GM12878 (cell line): ENCODE measurements at regions not wholly inside any gene's neighbourhood (a gene's known extent, or its start where the extent isn't known, plus 50 kb on each side); places are given as distances from the start of the nearest gene placed in this dataset.

Experiments used
- ATAC-seq: fragments of 200-7000 bp; cut with Tn5 transposase; 3 replicates; pipeline ENCODE4 v1.9.1; 2020; ENCODE audit warnings: mild to moderate bottlenecking, moderate library complexity
- BruUV-seq: library from RNA; stranded (reverse); fragments of 400-500 nt; replicated peaks from 2 replicates; lab custom pipeline; 2021; lab: Mats Ljungman, UMichigan
- CTCF ChIA-PET: fragments of 300-600 bp; sonication (Branson Sonifier 250); formaldehyde crosslinking; extraction: SDS; loops from one replicate; lab custom pipeline; 2021; ENCODE audit warnings: inconsistent platforms; lab: Yijun Ruan, JAX
- POLR2A ChIA-PET: fragments of 350-600 bp; formaldehyde crosslinking; extraction: SDS; loops from one replicate; lab custom pipeline; 2021; ENCODE audit warnings: inconsistent platforms; lab: Charles Lee
- RAD21 ChIA-PET: fragments of 300-600 bp; sonication (Branson Sonifier 250); formaldehyde crosslinking; loops from one replicate; lab custom pipeline; 2023; ENCODE audit warnings: antibody characterized with exemption; ENCODE audit not compliant: unreplicated experiment; lab: Charles Lee
- SMC1A ChIA-PET: fragments of 300-600 bp; sonication (Branson Sonifier 250); formaldehyde crosslinking; loops from one replicate; lab custom pipeline; 2023; ENCODE audit not compliant: unreplicated experiment, uncharacterized antibody; lab: Charles Lee
- DNase-seq: peaks from one replicate; pipeline ENCODE4 v3.0.0-alpha.2; 2011; ENCODE audit warnings: low read depth, low spot score
- FAIRE-seq: peaks from 3 replicates; lab custom pipeline; 2011; peaks lifted over from hg19 to GRCh38; lab: Jason Lieb, UNC
- H2AFZ ChIP-seq: 2 replicates; pipeline ENCODE4 v1.6.0; 2011; ENCODE audit warnings: low read depth, low read length, control low read depth; ENCODE audit not compliant: control insufficient read depth
- H3K27ac ChIP-seq: 2 replicates; pipeline ENCODE4 v1.5.1; 2011; ENCODE audit warnings: control low read depth; ENCODE audit not compliant: control insufficient read depth, insufficient read depth
- H3K27me3 ChIP-seq, 2 experiments: replicated peaks in 1 of 2; 2 replicates each; pipeline versions ENCODE4 v1.6.0 to v1.6.1; 2011; ENCODE audit warnings: low read length in 1 of 2; ENCODE audit not compliant: control insufficient read depth in 2 of 2, insufficient read depth in 2 of 2
- H3K36me3 ChIP-seq, 2 experiments: 2 replicates each; pipeline ENCODE4 v1.5.1; 2011; ENCODE audit warnings: low read length in 1 of 2; ENCODE audit not compliant: control insufficient read depth in 2 of 2, insufficient read depth in 2 of 2
- H3K4me1 ChIP-seq: 2 replicates; pipeline ENCODE4 v1.6.1; 2011; ENCODE audit warnings: mild to moderate bottlenecking, low read length, moderate library complexity, mixed read lengths; ENCODE audit not compliant: control insufficient read depth, insufficient read depth
- H3K4me2 ChIP-seq: 2 replicates; pipeline ENCODE4 v1.6.0; 2011; ENCODE audit warnings: control low read depth; ENCODE audit not compliant: control insufficient read depth, insufficient read depth
- H3K4me3 ChIP-seq: fragments of 200-600 bp; sonication (generic); 2 replicates; pipeline ENCODE4 v1.5.1; 2016
- H3K79me2 ChIP-seq: 2 replicates; pipeline ENCODE4 v1.6.0; 2011; ENCODE audit warnings: low read length; ENCODE audit not compliant: control insufficient read depth, insufficient read depth
- H3K9ac ChIP-seq: 2 replicates; pipeline ENCODE4 v1.8.0; 2011; ENCODE audit warnings: low read length, control low read depth, mixed read lengths; ENCODE audit not compliant: control insufficient read depth, insufficient read depth
- H3K9me3 ChIP-seq: replicated peaks from 3 replicates; pipeline ENCODE4 v1.5.1; 2011; ENCODE audit warnings: mild to moderate bottlenecking, low read length; ENCODE audit not compliant: control insufficient read depth, insufficient read depth
- H4K20me1 ChIP-seq: 2 replicates; pipeline ENCODE4 v1.6.0; 2011; ENCODE audit not compliant: control insufficient read depth, insufficient read depth
- BACH1 ChIP-seq: fragments of 450-650 bp; IDR thresholded peaks from 2 replicates; pipeline ENCODE4 v1.6.1; 2017; ENCODE audit warnings: mild to moderate bottlenecking, borderline replicate concordance
- HDAC2 ChIP-seq: fragments of 200-600 bp; sonication (generic); IDR thresholded peaks from 2 replicates; pipeline ENCODE4 v1.6.1; 2017
- MTA3 ChIP-seq: IDR thresholded peaks from 2 replicates; pipeline ENCODE4 v1.6.1; 2012; ENCODE audit warnings: low read length, inconsistent platforms, borderline replicate concordance
- NR2C1 ChIP-seq: fragments of 450-650 bp; IDR thresholded peaks from 2 replicates; pipeline ENCODE4 v1.6.1; 2017; ENCODE audit warnings: antibody characterized with exemption, mild to moderate bottlenecking, moderate library complexity
- NR2C2 ChIP-seq: IDR thresholded peaks from 2 replicates; pipeline ENCODE4 v1.6.1; 2011; ENCODE audit warnings: borderline replicate concordance, low read depth; ENCODE audit not compliant: control insufficient read depth, insufficient read length
- NR2F1 ChIP-seq: fragments of 450-650 bp; conservative IDR thresholded peaks from 2 replicates; pipeline ENCODE4 v1.6.1; 2017; ENCODE audit warnings: mild to moderate bottlenecking
- RB1 ChIP-seq: fragments of 450-650 bp; formaldehyde crosslinking; IDR thresholded peaks from 2 replicates; pipeline ENCODE4 v1.6.1; 2017; ENCODE audit warnings: mild to moderate bottlenecking, borderline replicate concordance
- RBBP5 ChIP-seq: fragments of 200-600 bp; sonication (generic); conservative IDR thresholded peaks from 2 replicates; pipeline ENCODE4 v1.6.1; 2016
- SIN3A ChIP-seq: IDR thresholded peaks from 2 replicates; pipeline ENCODE4 v1.6.1; 2012; ENCODE audit warnings: low read depth, low read length, improper control_type of control experiment
- YBX1 ChIP-seq: fragments of 450-650 bp; IDR thresholded peaks from 2 replicates; pipeline ENCODE4 v1.6.1; 2016; ENCODE audit warnings: antibody characterized with exemption
- YY1 ChIP-seq: IDR thresholded peaks from 2 replicates; pipeline ENCODE4 v1.6.1; 2011; ENCODE audit warnings: low read depth, mild to moderate bottlenecking, low read length
- ZBED1 ChIP-seq: IDR thresholded peaks from 2 replicates; pipeline ENCODE4 v1.6.1; 2016; ENCODE audit warnings: borderline replicate concordance
- ZZZ3 ChIP-seq: IDR thresholded peaks from 2 replicates; pipeline ENCODE4 v1.6.1; 2011; ENCODE audit warnings: low read depth; ENCODE audit not compliant: control insufficient read depth, insufficient read length
- WGBS: methylation state at CpG from one replicate; pipeline ENCODE4 v1.1.6; 2016; ENCODE audit warnings: low lambda C conversion rate; ENCODE audit not compliant: insufficient replicate concordance, insufficient coverage; ENCODE audit errors: missing lambda C conversion rate; 5-methylcytosine and 5-hydroxymethylcytosine counted together
- in situ Hi-C: fragments of 300-500 bp; cut with MboI; formaldehyde crosslinking; loops from 9 replicates; pipeline ENCODE4 v1.14.3; 2018; ENCODE audit warnings: mixed read lengths
- intact Hi-C: fragments of 100-400 bp; cut with micrococcal nuclease; formaldehyde crosslinking; loops from one replicate; pipeline ENCODE4 v1.14.2; 2022; ENCODE audit not compliant: unreplicated experiment
- TF ChIP-seq, protein P1 (sequence below): fragments of 450-650 bp; IDR thresholded peaks from 2 replicates; pipeline ENCODE4 v1.6.1; 2016; ENCODE audit warnings: mild to moderate bottlenecking
- TF ChIP-seq, protein P2 (sequence below): IDR thresholded peaks from 2 replicates; pipeline ENCODE4 v1.6.1; 2012; ENCODE audit warnings: mild to moderate bottlenecking, low read depth, low read length
- TF ChIP-seq, protein P3 (sequence below): fragments of 450-650 bp; formaldehyde crosslinking; IDR thresholded peaks from 2 replicates; pipeline ENCODE4 v1.4.0; 2020; ENCODE audit warnings: mild to moderate bottlenecking, moderate library complexity

DNA sequence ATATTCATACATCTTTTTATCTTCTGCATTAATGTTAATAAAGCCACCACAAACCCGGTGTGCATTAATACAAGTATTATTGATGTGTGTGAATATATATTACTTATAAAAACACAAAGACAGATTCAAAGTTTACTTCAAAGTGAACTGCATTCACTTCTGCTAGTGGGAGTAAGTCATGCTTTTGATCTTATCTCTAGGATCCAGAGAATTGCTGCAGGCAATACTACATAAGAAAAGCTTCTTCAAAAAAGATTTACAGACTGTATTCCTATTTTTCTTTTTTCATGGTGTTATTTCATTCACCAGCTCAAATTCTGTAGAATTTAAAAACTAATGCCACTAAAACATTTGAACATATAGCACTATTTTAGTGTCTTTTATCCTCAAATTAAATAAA lies 87.5 kb upstream of the CBLB start:
- no peaks in the 10 kb centered on the region for H3K27me3 ChIP-seq
- no peaks in the 10 kb centered on the region for H3K36me3 ChIP-seq
- POLR2A ChIA-PET = no interaction called here
- H3K4me2 ChIP-seq = no peak overlapping the region
- no peak overlapping the region for H3K27ac ChIP-seq
- TF ChIP-seq HDAC2 (no peak), YY1 (no peak), BACH1 (no peak), YBX1 (no peak), RB1 (no peak), SIN3A (no peak), MTA3 (no peak), NR2F1 (no peak), ZBED1 (no peak), NR2C2 (no peak), NR2C1 (no peak), ZZZ3 (no peak), RBBP5 (no peak)
- TF ChIP-seq, protein P1, sequence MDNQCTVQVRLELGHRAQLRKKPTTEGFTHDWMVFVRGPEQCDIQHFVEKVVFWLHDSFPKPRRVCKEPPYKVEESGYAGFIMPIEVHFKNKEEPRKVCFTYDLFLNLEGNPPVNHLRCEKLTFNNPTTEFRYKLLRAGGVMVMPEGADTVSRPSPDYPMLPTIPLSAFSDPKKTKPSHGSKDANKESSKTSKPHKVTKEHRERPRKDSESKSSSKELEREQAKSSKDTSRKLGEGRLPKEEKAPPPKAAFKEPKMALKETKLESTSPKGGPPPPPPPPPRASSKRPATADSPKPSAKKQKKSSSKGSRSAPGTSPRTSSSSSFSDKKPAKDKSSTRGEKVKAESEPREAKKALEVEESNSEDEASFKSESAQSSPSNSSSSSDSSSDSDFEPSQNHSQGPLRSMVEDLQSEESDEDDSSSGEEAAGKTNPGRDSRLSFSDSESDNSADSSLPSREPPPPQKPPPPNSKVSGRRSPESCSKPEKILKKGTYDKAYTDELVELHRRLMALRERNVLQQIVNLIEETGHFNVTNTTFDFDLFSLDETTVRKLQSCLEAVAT = no peak
- TF ChIP-seq, protein P2, sequence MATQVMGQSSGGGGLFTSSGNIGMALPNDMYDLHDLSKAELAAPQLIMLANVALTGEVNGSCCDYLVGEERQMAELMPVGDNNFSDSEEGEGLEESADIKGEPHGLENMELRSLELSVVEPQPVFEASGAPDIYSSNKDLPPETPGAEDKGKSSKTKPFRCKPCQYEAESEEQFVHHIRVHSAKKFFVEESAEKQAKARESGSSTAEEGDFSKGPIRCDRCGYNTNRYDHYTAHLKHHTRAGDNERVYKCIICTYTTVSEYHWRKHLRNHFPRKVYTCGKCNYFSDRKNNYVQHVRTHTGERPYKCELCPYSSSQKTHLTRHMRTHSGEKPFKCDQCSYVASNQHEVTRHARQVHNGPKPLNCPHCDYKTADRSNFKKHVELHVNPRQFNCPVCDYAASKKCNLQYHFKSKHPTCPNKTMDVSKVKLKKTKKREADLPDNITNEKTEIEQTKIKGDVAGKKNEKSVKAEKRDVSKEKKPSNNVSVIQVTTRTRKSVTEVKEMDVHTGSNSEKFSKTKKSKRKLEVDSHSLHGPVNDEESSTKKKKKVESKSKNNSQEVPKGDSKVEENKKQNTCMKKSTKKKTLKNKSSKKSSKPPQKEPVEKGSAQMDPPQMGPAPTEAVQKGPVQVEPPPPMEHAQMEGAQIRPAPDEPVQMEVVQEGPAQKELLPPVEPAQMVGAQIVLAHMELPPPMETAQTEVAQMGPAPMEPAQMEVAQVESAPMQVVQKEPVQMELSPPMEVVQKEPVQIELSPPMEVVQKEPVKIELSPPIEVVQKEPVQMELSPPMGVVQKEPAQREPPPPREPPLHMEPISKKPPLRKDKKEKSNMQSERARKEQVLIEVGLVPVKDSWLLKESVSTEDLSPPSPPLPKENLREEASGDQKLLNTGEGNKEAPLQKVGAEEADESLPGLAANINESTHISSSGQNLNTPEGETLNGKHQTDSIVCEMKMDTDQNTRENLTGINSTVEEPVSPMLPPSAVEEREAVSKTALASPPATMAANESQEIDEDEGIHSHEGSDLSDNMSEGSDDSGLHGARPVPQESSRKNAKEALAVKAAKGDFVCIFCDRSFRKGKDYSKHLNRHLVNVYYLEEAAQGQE = no peak
- TF ChIP-seq, protein P3, sequence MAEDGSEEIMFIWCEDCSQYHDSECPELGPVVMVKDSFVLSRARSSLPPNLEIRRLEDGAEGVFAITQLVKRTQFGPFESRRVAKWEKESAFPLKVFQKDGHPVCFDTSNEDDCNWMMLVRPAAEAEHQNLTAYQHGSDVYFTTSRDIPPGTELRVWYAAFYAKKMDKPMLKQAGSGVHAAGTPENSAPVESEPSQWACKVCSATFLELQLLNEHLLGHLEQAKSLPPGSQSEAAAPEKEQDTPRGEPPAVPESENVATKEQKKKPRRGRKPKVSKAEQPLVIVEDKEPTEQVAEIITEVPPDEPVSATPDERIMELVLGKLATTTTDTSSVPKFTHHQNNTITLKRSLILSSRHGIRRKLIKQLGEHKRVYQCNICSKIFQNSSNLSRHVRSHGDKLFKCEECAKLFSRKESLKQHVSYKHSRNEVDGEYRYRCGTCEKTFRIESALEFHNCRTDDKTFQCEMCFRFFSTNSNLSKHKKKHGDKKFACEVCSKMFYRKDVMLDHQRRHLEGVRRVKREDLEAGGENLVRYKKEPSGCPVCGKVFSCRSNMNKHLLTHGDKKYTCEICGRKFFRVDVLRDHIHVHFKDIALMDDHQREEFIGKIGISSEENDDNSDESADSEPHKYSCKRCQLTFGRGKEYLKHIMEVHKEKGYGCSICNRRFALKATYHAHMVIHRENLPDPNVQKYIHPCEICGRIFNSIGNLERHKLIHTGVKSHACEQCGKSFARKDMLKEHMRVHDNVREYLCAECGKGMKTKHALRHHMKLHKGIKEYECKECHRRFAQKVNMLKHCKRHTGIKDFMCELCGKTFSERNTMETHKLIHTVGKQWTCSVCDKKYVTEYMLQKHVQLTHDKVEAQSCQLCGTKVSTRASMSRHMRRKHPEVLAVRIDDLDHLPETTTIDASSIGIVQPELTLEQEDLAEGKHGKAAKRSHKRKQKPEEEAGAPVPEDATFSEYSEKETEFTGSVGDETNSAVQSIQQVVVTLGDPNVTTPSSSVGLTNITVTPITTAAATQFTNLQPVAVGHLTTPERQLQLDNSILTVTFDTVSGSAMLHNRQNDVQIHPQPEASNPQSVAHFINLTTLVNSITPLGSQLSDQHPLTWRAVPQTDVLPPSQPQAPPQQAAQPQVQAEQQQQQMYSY (CRISPR knock-in tag) = no peak
- H3K9me3 ChIP-seq = peaks cover 1% of the 10 kb centered on the region; the same call in 1 of the 3 replicates
- no peaks in the 10 kb centered on the region for H4K20me1 ChIP-seq
- no peaks in the 10 kb centered on the region for H3K4me1 ChIP-seq
- H3K79me2 ChIP-seq = no peaks in the 10 kb centered on the region
- CTCF ChIA-PET = no interaction called here
- H3K4me3 ChIP-seq = no peak overlapping the region
- SMC1A ChIA-PET = no interaction called here
- RAD21 ChIA-PET = no interaction called here
- no TSS peak for BruUV-seq
- intact Hi-C loops = no loop called here
- ATAC-seq (no peak), DNase-seq (no peak), FAIRE-seq (no peak)
- no peak overlapping the region for H2AFZ ChIP-seq
- no peak overlapping the region for H3K9ac ChIP-seq
- 46% methylated on average over 1 of the region's 1 CpG for WGBS
- in situ Hi-C loops = no loop called here
